ENCODE measurements at regions not wholly inside any gene's neighbourhood (a gene's known extent, or its start where the extent isn't known, plus 50 kb on each side); places are given as distances from the start of the nearest gene placed in this dataset.

DNA sequence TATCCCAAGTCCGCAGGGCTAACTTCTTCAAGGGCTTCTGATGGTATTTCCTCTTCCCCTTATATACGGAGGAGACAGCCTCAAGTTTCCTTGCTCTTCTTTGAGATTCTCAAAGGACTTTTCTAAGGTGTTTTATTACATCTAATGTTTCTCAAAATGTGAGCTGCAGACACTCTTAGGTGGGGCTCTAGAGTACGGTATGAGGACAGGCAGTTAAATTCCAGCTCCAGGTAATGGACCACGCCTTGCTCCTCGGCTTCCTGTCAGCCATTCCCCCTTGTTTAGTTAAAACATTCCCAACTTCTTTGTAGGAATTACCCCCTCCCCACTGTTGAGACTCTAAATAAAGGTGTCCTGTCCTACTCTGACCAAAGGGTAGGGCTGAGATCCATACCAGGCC lies 131.9 kb downstream of the IRS1 start:
- intact Hi-C loops (cut with micrococcal nuclease): no loop called here
- CTCF ChIA-PET: no interaction called here

DNA sequence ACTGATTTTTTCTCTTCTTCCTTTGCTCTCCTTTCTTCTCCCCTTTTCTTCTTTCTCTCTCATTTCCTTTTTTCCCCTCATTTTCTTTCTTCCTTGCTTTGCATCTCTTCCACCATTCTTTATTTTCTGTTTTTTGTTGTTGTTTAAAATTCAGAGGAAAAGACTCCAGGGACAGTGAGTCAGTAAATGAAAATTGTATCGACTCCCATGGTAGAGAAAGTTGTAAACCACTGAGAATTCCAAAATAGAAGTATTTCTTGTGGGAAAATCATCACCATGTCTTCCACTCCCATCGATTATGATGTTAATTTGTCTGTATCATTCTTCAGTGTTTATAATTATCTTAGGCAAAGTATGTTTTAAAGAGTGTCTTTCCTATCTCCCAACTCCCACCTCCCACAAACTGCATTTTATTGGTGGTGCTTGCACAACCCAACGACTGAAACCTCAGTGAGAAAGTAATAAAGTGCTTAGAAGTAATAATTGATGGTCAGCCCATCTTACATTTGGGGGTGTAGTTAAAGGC lies 134.3 kb downstream of the IRS1 start:
- no peak overlapping the region for H3K4me3 Mint-ChIP-seq
- H3K27ac Mint-ChIP-seq: no peak overlapping the region
- TF ChIP-seq, protein P1, sequence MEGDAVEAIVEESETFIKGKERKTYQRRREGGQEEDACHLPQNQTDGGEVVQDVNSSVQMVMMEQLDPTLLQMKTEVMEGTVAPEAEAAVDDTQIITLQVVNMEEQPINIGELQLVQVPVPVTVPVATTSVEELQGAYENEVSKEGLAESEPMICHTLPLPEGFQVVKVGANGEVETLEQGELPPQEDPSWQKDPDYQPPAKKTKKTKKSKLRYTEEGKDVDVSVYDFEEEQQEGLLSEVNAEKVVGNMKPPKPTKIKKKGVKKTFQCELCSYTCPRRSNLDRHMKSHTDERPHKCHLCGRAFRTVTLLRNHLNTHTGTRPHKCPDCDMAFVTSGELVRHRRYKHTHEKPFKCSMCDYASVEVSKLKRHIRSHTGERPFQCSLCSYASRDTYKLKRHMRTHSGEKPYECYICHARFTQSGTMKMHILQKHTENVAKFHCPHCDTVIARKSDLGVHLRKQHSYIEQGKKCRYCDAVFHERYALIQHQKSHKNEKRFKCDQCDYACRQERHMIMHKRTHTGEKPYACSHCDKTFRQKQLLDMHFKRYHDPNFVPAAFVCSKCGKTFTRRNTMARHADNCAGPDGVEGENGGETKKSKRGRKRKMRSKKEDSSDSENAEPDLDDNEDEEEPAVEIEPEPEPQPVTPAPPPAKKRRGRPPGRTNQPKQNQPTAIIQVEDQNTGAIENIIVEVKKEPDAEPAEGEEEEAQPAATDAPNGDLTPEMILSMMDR (IDR thresholded peaks at IDR 0.05): no peak
- peaks cover 7% of the 10 kb centered on the region for H3K27me3 Mint-ChIP-seq
- H3K4me1 Mint-ChIP-seq (ENCODE audit: low read depth): no peaks in the 10 kb centered on the region
- no peak for ATAC-seq
- no peaks in the 10 kb centered on the region for H3K9me3 Mint-ChIP-seq
- CTCF ChIA-PET: no interaction called here
- intact Hi-C loops (cut with micrococcal nuclease): no loop called here
- no peaks in the 10 kb centered on the region for H3K36me3 Mint-ChIP-seq (ENCODE audit: low read depth)
- POLR2A ChIA-PET: no interaction called here
- DNase-seq: no peak

More for the DNA sequence above, 131.9 kb downstream of the IRS1 start:
- no peaks in the 10 kb centered on the region for H3K9me3 Mint-ChIP-seq
- no peak overlapping the region for H3K4me3 Mint-ChIP-seq
- ATAC-seq (no peak), DNase-seq (no peak)
- H3K4me1 Mint-ChIP-seq (ENCODE audit: low read depth): no peaks in the 10 kb centered on the region
- H3K27me3 Mint-ChIP-seq: peaks cover 11% of the 10 kb centered on the region
- TF ChIP-seq, protein P1 (IDR thresholded peaks at IDR 0.05): no peak
- POLR2A ChIA-PET: no interaction called here
- no peaks in the 10 kb centered on the region for H3K36me3 Mint-ChIP-seq (ENCODE audit: low read depth)
- no peak overlapping the region for H3K27ac Mint-ChIP-seq

DNA sequence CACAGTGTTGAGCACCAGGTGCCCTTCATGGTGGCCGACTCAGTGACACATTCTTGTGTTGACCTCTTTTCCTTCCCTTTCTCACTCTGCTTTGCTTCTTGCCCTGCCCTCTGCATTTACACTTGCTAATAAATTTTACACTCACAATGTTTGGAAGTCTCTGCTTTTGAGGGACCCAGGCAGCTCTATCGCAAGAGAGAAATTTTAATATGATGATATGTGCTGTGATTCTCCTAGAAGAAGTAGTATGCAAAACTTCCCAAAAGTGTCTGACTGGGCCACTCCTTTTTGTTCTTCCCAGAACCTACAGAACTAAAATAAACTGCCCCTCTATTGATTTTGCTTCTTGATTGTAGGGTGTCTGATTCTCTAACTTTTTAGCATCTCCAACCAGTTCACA lies 135.0 kb downstream of the IRS1 start:
- Mint-ChIP-seq H3K4me1 (ENCODE audit: low read depth) (no peaks in the 10 kb centered on the region), H3K9me3 (no peaks in the 10 kb centered on the region), H3K27ac (no peak overlapping the region), H3K4me3 (no peak overlapping the region), H3K27me3 (peaks cover 5% of the 10 kb centered on the region), H3K36me3 (ENCODE audit: low read depth) (no peaks in the 10 kb centered on the region)
- POLR2A ChIA-PET: no interaction called here
- TF ChIP-seq, protein P1 (IDR thresholded peaks at IDR 0.05): no peak
- no peak for DNase-seq
- CTCF ChIA-PET: no interaction called here
- ATAC-seq: no peak
- intact Hi-C loops (cut with micrococcal nuclease): no loop called here

DNA sequence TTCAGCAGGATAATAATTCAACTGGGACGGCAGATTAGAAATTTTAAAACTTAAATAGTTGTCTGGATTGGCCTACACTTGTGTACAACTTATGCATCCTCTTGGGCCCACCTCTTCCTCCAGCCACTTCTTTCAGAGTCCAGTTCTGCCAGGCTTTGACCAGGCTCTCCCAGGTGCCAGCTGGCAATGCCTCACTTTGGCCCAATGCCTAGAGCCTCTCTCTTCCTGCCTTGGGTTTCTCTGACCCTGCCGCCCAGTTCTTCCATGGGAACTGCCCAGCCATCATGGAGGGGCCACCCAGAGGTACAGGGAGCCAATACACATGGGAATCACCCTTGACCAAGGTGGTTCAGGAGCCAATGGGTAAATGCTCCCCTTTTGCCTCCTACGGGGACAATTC lies 135.5 kb downstream of the IRS1 start:
- no peaks in the 10 kb centered on the region for H3K36me3 Mint-ChIP-seq (ENCODE audit: low read depth)
- DNase-seq (no peak), ATAC-seq (no peak)
- intact Hi-C loops (cut with micrococcal nuclease): no loop called here
- H3K27ac Mint-ChIP-seq: no peak overlapping the region
- POLR2A ChIA-PET: no interaction called here
- TF ChIP-seq, protein P1 (IDR thresholded peaks at IDR 0.05): no peak
- peaks cover 3% of the 10 kb centered on the region for H3K27me3 Mint-ChIP-seq
- H3K4me1 Mint-ChIP-seq (ENCODE audit: low read depth): no peaks in the 10 kb centered on the region
- H3K4me3 Mint-ChIP-seq: no peak overlapping the region
- no peaks in the 10 kb centered on the region for H3K9me3 Mint-ChIP-seq
- CTCF ChIA-PET: no interaction called here

DNA sequence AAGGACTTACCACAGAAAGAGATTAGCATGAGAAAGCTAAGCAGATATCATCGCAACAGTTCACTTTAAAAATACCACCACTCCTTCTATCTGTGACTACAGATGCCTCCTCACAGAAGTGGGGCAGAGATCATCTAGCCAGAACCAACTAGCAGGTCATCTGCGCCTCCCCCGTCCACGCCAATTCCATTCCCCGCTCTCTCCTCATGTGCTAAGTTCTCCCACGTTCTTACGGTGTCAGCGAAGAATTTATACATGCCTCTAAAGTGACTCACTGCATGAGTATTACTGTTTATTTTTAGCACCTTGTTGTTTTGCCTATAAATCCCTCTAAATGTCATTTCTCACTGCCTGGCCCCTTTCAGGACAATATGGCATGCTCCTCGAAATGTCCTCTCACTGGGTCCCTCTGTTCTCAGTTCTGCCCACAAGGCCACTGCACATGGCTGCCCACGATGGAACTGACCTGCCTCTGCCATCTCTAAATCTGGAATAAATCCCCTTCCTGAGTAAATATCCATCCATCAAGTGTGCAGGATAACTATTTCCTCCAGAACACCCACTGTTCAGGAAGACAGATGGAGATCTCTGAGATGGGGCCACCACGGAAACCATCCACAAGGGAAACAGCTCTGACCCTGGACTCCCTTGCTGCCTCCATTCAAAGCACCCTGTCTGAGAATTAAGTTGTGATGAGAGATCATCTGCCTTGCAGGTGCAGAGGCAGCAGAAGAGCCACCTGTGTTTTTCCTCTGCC lies 137.7 kb downstream of the IRS1 start:
- Mint-ChIP-seq H3K27ac (no peak overlapping the region), H3K27me3 (no peaks in the 10 kb centered on the region), H3K36me3 (ENCODE audit: low read depth) (no peaks in the 10 kb centered on the region), H3K9me3 (no peaks in the 10 kb centered on the region), H3K4me3 (no peak overlapping the region), H3K4me1 (ENCODE audit: low read depth) (no peaks in the 10 kb centered on the region)
- CTCF ChIA-PET: no interaction called here
- TF ChIP-seq, protein P1 (IDR thresholded peaks at IDR 0.05): no peak
- intact Hi-C loops (cut with micrococcal nuclease): no loop called here
- DNase-seq: no peak
- POLR2A ChIA-PET: no interaction called here
- ATAC-seq: no peak
